HepG2 (cell line): ENCODE measurements at regions not wholly inside any gene's neighbourhood (a gene's known extent, or its start where the extent isn't known, plus 50 kb on each side); places are given as distances from the start of the nearest gene placed in this dataset.

ENCODE experiments used
- ATAC-seq: fragments of 200-7000 bp; cut with Tn5 transposase; 3 replicates; pipeline ENCODE4 v1.9.1; 2020; ENCODE audit warnings: mild to moderate bottlenecking, moderate library complexity
- BruUV-seq: library from RNA; stranded (reverse); fragments of 400-500 nt; replicated peaks from 2 replicates; lab custom pipeline; 2021; lab: Mats Ljungman, UMichigan
- CTCF ChIA-PET: fragments of 300-600 bp; formaldehyde crosslinking; extraction: SDS; loops from one replicate; lab custom pipeline; 2021; ENCODE audit warnings: low total read pairs, inconsistent platforms, low intra/inter-chr PET ratio; lab: Yijun Ruan, JAX
- POLR2A ChIA-PET: fragments of 350-600 bp; sonication (Branson Sonifier 250); formaldehyde crosslinking; loops from one replicate; lab custom pipeline; 2020; ENCODE audit warnings: antibody characterized with exemption, inconsistent platforms; lab: Yijun Ruan, JAX
- DNase-seq: peaks from one replicate; pipeline ENCODE4 v3.0.0-alpha.2; 2015; ENCODE audit warnings: low spot score
- FAIRE-seq: peaks from 3 replicates; lab custom pipeline; 2011; peaks lifted over from hg19 to GRCh38; lab: Jason Lieb, UNC
- H2AFZ ChIP-seq: one replicate; pipeline ENCODE4 v1.6.1; 2011; ENCODE audit warnings: low read length, inconsistent platforms
- H3K27ac ChIP-seq: fragments of 300-600 bp; 3 replicates; pipeline ENCODE4 v1.8.0; 2011; ENCODE audit warnings: mixed run types, mild to moderate bottlenecking, mixed read lengths, low read length, inconsistent platforms; ENCODE audit not compliant: insufficient read depth; ENCODE audit errors: extremely low read length
- H3K27me3 ChIP-seq, 2 experiments: fragments of 200-600 bp in 1 of 2; 2 replicates in 1 of 2; 3 replicates in 1 of 2; pipeline versions ENCODE4 v1.6.0 to v1.8.0; 2011; ENCODE audit warnings: low read length in 2 of 2, mild to moderate bottlenecking in 2 of 2, moderate library complexity in 2 of 2, inconsistent platforms in 1 of 2; ENCODE audit not compliant: insufficient read depth in 2 of 2, control insufficient read depth in 1 of 2
- H3K36me3 ChIP-seq, 2 experiments: fragments of 200-600 bp in 1 of 2; replicated peaks in 1 of 2; 2 replicates in 1 of 2; 3 replicates in 1 of 2; pipeline versions ENCODE4 v1.5.1 to v1.8.0; 2011; ENCODE audit warnings: low read length in 2 of 2, inconsistent platforms in 1 of 2; ENCODE audit not compliant: insufficient read depth in 2 of 2, control insufficient read depth in 1 of 2
- H3K4me1 ChIP-seq: 2 replicates; pipeline ENCODE4 v1.5.1; 2012; ENCODE audit warnings: low read length, inconsistent platforms; ENCODE audit not compliant: insufficient read depth
- H3K4me2 ChIP-seq: 2 replicates; pipeline ENCODE4 v1.6.0; 2011; ENCODE audit warnings: low read depth, low read length, inconsistent platforms
- H3K4me3 ChIP-seq, 3 experiments: fragments of 200-600 bp in 1 of 3; sonication (generic), shearing (Covaris generic) in 1 of 3; replicated peaks in 1 of 3; 2 replicates each; pipeline ENCODE4 v1.5.1; 2011 to 2016; ENCODE audit warnings: low read length in 3 of 3, inconsistent platforms in 2 of 3, low read depth in 2 of 3, mild to moderate bottlenecking in 2 of 3, control low read depth in 1 of 3, mixed read lengths in 1 of 3; ENCODE audit not compliant: insufficient read depth in 1 of 3
- H3K79me2 ChIP-seq: one replicate; pipeline ENCODE4 v1.6.1; 2011; ENCODE audit warnings: low read length, inconsistent platforms; ENCODE audit not compliant: insufficient read depth
- H3K9ac ChIP-seq: 2 replicates; pipeline ENCODE4 v1.6.0; 2011; ENCODE audit warnings: mild to moderate bottlenecking, low read depth, low read length, inconsistent platforms; ENCODE audit not compliant: insufficient read depth
- H3K9me3 ChIP-seq: 2 replicates; pipeline ENCODE4 v1.5.1; 2012; ENCODE audit warnings: mild to moderate bottlenecking, low read length
- H4K20me1 ChIP-seq: 2 replicates; pipeline ENCODE4 v1.6.0; 2011; ENCODE audit warnings: inconsistent platforms, mild to moderate bottlenecking, low read length, moderate library complexity; ENCODE audit not compliant: insufficient read depth
- PAF1 ChIP-seq: IDR thresholded peaks from 2 replicates; pipeline ENCODE4 v1.6.1; 2016; ENCODE audit warnings: missing genetic modification reagents, missing compliant biosample characterization
- ZNF143 ChIP-seq: sonication (generic); formaldehyde crosslinking; IDR thresholded peaks from 2 replicates; pipeline ENCODE4 v1.4.0; 2020; ENCODE audit warnings: missing genetic modification reagents
- ZNF460 ChIP-seq: sonication (generic); formaldehyde crosslinking; IDR thresholded peaks from 2 replicates; pipeline ENCODE4 v1.5.1; 2020; ENCODE audit warnings: missing genetic modification reagents, mild to moderate bottlenecking, borderline replicate concordance
- ZNF746 ChIP-seq: sonication (generic); formaldehyde crosslinking; IDR thresholded peaks from 2 replicates; pipeline ENCODE4 v1.8.0; 2022; ENCODE audit warnings: mild to moderate bottlenecking, missing genetic modification reagents
- in situ Hi-C: cut with HindIII; loops from 2 replicates; pipeline ENCODE4 v1.10.0; 2017; ENCODE audit warnings: low pct_unique_long_range_greater_than_20kb; ENCODE audit not compliant: extremely low pct_ligation_motif_present
- intact Hi-C: fragments of 100-400 bp; cut with micrococcal nuclease; formaldehyde crosslinking; loops from one replicate; pipeline ENCODE4 v1.10.0; 2022; ENCODE audit not compliant: unreplicated experiment
- TF ChIP-seq, protein P1 (sequence below): sonication (generic); formaldehyde crosslinking; conservative IDR thresholded peaks from 2 replicates; pipeline ENCODE4 v1.4.0; 2020; ENCODE audit warnings: missing genetic modification reagents
- TF ChIP-seq, protein P2 (sequence below): sonication (generic); formaldehyde crosslinking; IDR thresholded peaks from 2 replicates; pipeline ENCODE4 v1.5.0; 2020; ENCODE audit warnings: mild to moderate bottlenecking, missing genetic modification reagents
- TF ChIP-seq, protein P3 (sequence below): sonication (generic); formaldehyde crosslinking; IDR thresholded peaks from 2 replicates; pipeline ENCODE4 v1.4.0; 2020; ENCODE audit warnings: missing genetic modification reagents

DNA sequence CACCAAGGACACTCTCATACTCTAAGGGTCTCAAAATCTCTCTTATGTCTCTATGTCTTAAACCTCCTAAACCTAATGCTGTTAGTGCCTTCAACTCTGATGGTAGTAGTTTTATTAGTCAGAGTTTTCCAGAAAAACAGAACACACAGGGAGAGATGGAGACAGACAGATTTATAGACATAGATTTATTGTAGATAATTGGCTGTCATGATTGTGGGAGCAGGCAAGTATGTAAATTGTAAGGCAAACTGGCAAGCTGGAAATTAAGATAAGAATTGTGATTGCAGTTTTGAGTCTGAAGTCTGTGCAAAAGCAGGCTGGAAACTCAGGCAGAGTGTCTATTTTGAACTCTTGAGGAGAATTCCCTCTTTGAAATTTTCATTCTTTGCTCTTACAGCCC, 96.3 kb upstream of the ROBO1 start:
- Histone ChIP-seq H3K79me2 (no peaks in the 10 kb centered on the region), H4K20me1 (no peaks in the 10 kb centered on the region), H3K4me1 (no peaks in the 10 kb centered on the region), H3K27ac (no peak overlapping the region), H3K36me3 (no peaks in the 10 kb centered on the region), H3K9me3 (no peaks in the 10 kb centered on the region), H3K4me2 (no peak overlapping the region), H3K9ac (no peak overlapping the region), H3K4me3 (no peak overlapping the region), H3K27me3 (no peaks in the 10 kb centered on the region), H2AFZ (no peak overlapping the region)
- TF ChIP-seq ZNF460 (CRISPR knock-in tag) = no peak
- TF ChIP-seq ZNF746 = no peak
- TF ChIP-seq, protein P1, sequence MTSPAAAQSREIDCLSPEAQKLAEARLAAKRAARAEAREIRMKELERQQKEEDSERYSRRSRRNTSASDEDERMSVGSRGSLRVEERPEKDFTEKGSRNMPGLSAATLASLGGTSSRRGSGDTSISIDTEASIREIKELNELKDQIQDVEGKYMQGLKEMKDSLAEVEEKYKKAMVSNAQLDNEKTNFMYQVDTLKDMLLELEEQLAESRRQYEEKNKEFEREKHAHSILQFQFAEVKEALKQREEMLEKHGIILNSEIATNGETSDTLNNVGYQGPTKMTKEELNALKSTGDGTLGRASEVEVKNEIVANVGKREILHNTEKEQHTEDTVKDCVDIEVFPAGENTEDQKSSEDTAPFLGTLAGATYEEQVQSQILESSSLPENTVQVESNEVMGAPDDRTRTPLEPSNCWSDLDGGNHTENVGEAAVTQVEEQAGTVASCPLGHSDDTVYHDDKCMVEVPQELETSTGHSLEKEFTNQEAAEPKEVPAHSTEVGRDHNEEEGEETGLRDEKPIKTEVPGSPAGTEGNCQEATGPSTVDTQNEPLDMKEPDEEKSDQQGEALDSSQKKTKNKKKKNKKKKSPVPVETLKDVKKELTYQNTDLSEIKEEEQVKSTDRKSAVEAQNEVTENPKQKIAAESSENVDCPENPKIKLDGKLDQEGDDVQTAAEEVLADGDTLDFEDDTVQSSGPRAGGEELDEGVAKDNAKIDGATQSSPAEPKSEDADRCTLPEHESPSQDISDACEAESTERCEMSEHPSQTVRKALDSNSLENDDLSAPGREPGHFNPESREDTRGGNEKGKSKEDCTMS (CRISPR knock-in tag) = no peak
- no peak for TF ChIP-seq ZNF143
- TF ChIP-seq PAF1 (CRISPR knock-in tag) = no peak
- TF ChIP-seq, protein P2, sequence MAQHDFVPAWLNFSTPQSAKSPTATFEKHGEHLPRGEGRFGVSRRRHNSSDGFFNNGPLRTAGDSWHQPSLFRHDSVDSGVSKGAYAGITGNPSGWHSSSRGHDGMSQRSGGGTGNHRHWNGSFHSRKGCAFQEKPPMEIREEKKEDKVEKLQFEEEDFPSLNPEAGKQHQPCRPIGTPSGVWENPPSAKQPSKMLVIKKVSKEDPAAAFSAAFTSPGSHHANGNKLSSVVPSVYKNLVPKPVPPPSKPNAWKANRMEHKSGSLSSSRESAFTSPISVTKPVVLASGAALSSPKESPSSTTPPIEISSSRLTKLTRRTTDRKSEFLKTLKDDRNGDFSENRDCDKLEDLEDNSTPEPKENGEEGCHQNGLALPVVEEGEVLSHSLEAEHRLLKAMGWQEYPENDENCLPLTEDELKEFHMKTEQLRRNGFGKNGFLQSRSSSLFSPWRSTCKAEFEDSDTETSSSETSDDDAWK (CRISPR knock-in tag) = no peak
- TF ChIP-seq, protein P3, sequence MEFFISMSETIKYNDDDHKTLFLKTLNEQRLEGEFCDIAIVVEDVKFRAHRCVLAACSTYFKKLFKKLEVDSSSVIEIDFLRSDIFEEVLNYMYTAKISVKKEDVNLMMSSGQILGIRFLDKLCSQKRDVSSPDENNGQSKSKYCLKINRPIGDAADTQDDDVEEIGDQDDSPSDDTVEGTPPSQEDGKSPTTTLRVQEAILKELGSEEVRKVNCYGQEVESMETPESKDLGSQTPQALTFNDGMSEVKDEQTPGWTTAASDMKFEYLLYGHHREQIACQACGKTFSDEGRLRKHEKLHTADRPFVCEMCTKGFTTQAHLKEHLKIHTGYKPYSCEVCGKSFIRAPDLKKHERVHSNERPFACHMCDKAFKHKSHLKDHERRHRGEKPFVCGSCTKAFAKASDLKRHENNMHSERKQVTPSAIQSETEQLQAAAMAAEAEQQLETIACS (CRISPR knock-in tag) = no peak
- no peak for FAIRE-seq
- intact Hi-C loops = no loop called here
- POLR2A ChIA-PET = no interaction called here
- DNase-seq = no peak
- no peak for ATAC-seq
- CTCF ChIA-PET = no interaction called here
- in situ Hi-C loops = no loop called here
- no TSS peak for BruUV-seq
